ENCODE measurements at regions not wholly inside any gene's neighbourhood (a gene's known extent, or its start where the extent isn't known, plus 50 kb on each side); places are given as distances from the start of the nearest gene placed in this dataset.

GRCh38 chr1:239448911-239449310 lies 62.5 kb downstream of the CHRM3 start:
- TF ChIP-seq CTCF (IDR thresholded peaks at IDR 0.05 in 8 of 11, conservative IDR thresholded peaks at IDR 0.05 in 3 of 11) (no peak), POLR2AphosphoS5 (IDR thresholded peaks at IDR 0.05) (no peak), POLR2A (IDR thresholded peaks at IDR 0.05) (no peak)
- Histone ChIP-seq H3K36me3 (no peaks in the 10 kb centered on the region), H3K4me1 (no peaks in the 10 kb centered on the region), H3K27me3 (replicated peaks in 1 of 7) (no peaks in the 10 kb centered on the region), H3K27ac (no peak overlapping the region), H3K4me3 (no peak overlapping the region), H3K9me3 (no peaks in the 10 kb centered on the region)
- DNase-seq = no peak
- WGBS, 5 donors = 77 to 88% (median 87%) methylated on average over 3 of the region's 3 CpGs
- intact Hi-C loops (cut with DNase I; ENCODE audit: low total_unique reads) = no loop called here

GRCh38 chr1:239455743-239456142 lies 69.4 kb downstream of the CHRM3 start:
- H3K4me3 ChIP-seq = no peak overlapping the region
- peaks cover 0 to 12% (median 3%) of the 10 kb centered on the region in 8 donors for H3K9me3 ChIP-seq
- no peaks in the 10 kb centered on the region for H3K36me3 ChIP-seq
- intact Hi-C loops (cut with DNase I; ENCODE audit: low total_unique reads) = no loop called here
- no peak overlapping the region for H3K27ac ChIP-seq
- TF ChIP-seq POLR2A (IDR thresholded peaks at IDR 0.05) (no peak), CTCF (IDR thresholded peaks at IDR 0.05 in 8 of 11, conservative IDR thresholded peaks at IDR 0.05 in 3 of 11) (no peak), POLR2AphosphoS5 (IDR thresholded peaks at IDR 0.05) (no peak)
- no peaks in the 10 kb centered on the region for H3K27me3 ChIP-seq (replicated peaks in 1 of 7)
- DNase-seq = no peak
- 80 to 94% (median 84%) methylated on average over 3 of the region's 3 CpGs for WGBS, 5 donors
- no peaks in the 10 kb centered on the region for H3K4me1 ChIP-seq

GRCh38 chr1:239456788-239457187 lies 70.4 kb downstream of the CHRM3 start:
- H3K4me1 ChIP-seq = no peaks in the 10 kb centered on the region
- H3K4me3 ChIP-seq = no peak overlapping the region
- 86 to 91% (median 89%) methylated on average over 2 of the region's 2 CpGs for whole genome bisulfite sequencing, 5 donors
- no peak for TF ChIP-seq POLR2AphosphoS5 (IDR thresholded peaks at IDR 0.05)
- TF ChIP-seq POLR2A (IDR thresholded peaks at IDR 0.05) = no peak
- TF ChIP-seq CTCF (IDR thresholded peaks at IDR 0.05 in 8 of 11, conservative IDR thresholded peaks at IDR 0.05 in 3 of 11) = no peak
- DNase-seq = no peak
- peaks cover 0 to 12% (median 3%) of the 10 kb centered on the region in 8 donors for H3K9me3 ChIP-seq
- intact Hi-C loops (cut with DNase I; ENCODE audit: low total_unique reads) = no loop called here
- H3K27me3 ChIP-seq (replicated peaks in 1 of 7) = no peaks in the 10 kb centered on the region
- no peak overlapping the region for H3K27ac ChIP-seq
- no peaks in the 10 kb centered on the region for H3K36me3 ChIP-seq

GRCh38 chr1:239457491-239458143 lies 71.2 kb downstream of the CHRM3 start:
- intact Hi-C loops (cut with DNase I; ENCODE audit: low total_unique reads) = no loop called here
- no peaks in the 10 kb centered on the region for H3K4me1 ChIP-seq
- no peaks in the 10 kb centered on the region for H3K27me3 ChIP-seq (replicated peaks in 1 of 7)
- H3K9me3 ChIP-seq = peaks cover 0 to 12% (median 3%) of the 10 kb centered on the region in 8 donors
- no peak for TF ChIP-seq POLR2A (IDR thresholded peaks at IDR 0.05)
- no peaks in the 10 kb centered on the region for H3K36me3 ChIP-seq
- DNase-seq = no peak
- WGBS, 5 donors = 23 to 37% (median 32%) methylated on average over 4 of the region's 4 CpGs
- H3K4me3 ChIP-seq = no peak overlapping the region
- no peak overlapping the region for H3K27ac ChIP-seq

- WGBS, 5 donors = 17 to 31% (median 26%) methylated on average over 4 of the region's 4 CpGs
- Histone ChIP-seq H3K9me3 (peaks cover 0 to 12% (median 3%) of the 10 kb centered on the region in 8 donors), H3K4me1 (no peaks in the 10 kb centered on the region), H3K27ac (no peak overlapping the region), H3K4me3 (no peak overlapping the region), H3K36me3 (no peaks in the 10 kb centered on the region), H3K27me3 (replicated peaks in 1 of 7) (no peaks in the 10 kb centered on the region)
- DNase-seq = no peak
- TF ChIP-seq POLR2A (IDR thresholded peaks at IDR 0.05) (no peak), POLR2AphosphoS5 (IDR thresholded peaks at IDR 0.05) (no peak), CTCF (IDR thresholded peaks at IDR 0.05 in 8 of 11, conservative IDR thresholded peaks at IDR 0.05 in 3 of 11) (no peak)
- intact Hi-C loops (cut with DNase I; ENCODE audit: low total_unique reads) = no loop called here
Measured at GRCh38 chr1:239458144-239458500, 71.8 kb downstream of the CHRM3 start.
